GM23248 (cell line): ENCODE measurements at regions not wholly inside any gene's neighbourhood (a gene's known extent, or its start where the extent isn't known, plus 50 kb on each side); places are given as distances from the start of the nearest gene placed in this dataset.

Experiments used
- DNase-seq: peaks from one replicate; pipeline ENCODE4 v3.0.0-alpha.2; 2015
- H2AFZ ChIP-seq: fragments of 200-600 bp; sonication (generic); 2 replicates; pipeline ENCODE4 v1.6.1; 2016; ENCODE audit warnings: antibody characterized with exemption
- H3F3A ChIP-seq: fragments of 200-600 bp; sonication (generic); 2 replicates; pipeline ENCODE4 v1.6.1; 2016; ENCODE audit warnings: mild to moderate bottlenecking, antibody characterized with exemption, mixed run types; ENCODE audit not compliant: insufficient read depth
- H3K27ac ChIP-seq: fragments of 200-600 bp; sonication (generic); 2 replicates; pipeline ENCODE4 v1.5.1; 2016; ENCODE audit warnings: mild to moderate bottlenecking
- H3K27me3 ChIP-seq: fragments of 200-600 bp; sonication (generic); replicated peaks from 2 replicates; pipeline ENCODE4 v1.6.1; 2016; ENCODE audit warnings: mild to moderate bottlenecking; ENCODE audit not compliant: insufficient read depth
- H3K36me3 ChIP-seq: fragments of 200-600 bp; sonication (generic); 2 replicates; pipeline ENCODE4 v1.6.1; 2016; ENCODE audit warnings: low read depth, mild to moderate bottlenecking
- H3K4me1 ChIP-seq: fragments of 200-600 bp; sonication (generic); 2 replicates; pipeline ENCODE4 v1.6.1; 2016; ENCODE audit warnings: mild to moderate bottlenecking; ENCODE audit not compliant: insufficient read depth
- H3K4me2 ChIP-seq: fragments of 200-600 bp; sonication (generic); one replicate; pipeline ENCODE4 v1.6.1; 2016; ENCODE audit warnings: mild to moderate bottlenecking; ENCODE audit not compliant: unreplicated experiment
- H3K4me3 ChIP-seq: fragments of 200-600 bp; sonication (generic); 2 replicates; pipeline ENCODE4 v1.5.1; 2016; ENCODE audit warnings: mild to moderate bottlenecking
- H3K79me2 ChIP-seq: fragments of 200-600 bp; sonication (generic); 2 replicates; pipeline ENCODE4 v1.6.1; 2016; ENCODE audit warnings: mild to moderate bottlenecking; ENCODE audit not compliant: insufficient read depth
- H3K9ac ChIP-seq: fragments of 200-600 bp; sonication (generic); 2 replicates; pipeline ENCODE4 v1.6.1; 2016; ENCODE audit warnings: mild to moderate bottlenecking
- H3K9me2 ChIP-seq: fragments of 200-600 bp; sonication (generic); 2 replicates; pipeline ENCODE4 v1.6.1; 2016; ENCODE audit warnings: mixed run types, mild to moderate bottlenecking, moderate library complexity; ENCODE audit not compliant: insufficient read depth
- H3K9me3 ChIP-seq: fragments of 200-600 bp; sonication (generic); one replicate; pipeline ENCODE4 v1.6.1; 2017; ENCODE audit warnings: low read depth
- H4K20me1 ChIP-seq: fragments of 200-600 bp; sonication (generic); 2 replicates; pipeline ENCODE4 v1.6.0; 2016; ENCODE audit not compliant: insufficient read depth
- EZH2 ChIP-seq: fragments of 200-600 bp; sonication (generic); IDR thresholded peaks from 2 replicates; pipeline ENCODE4 v1.6.1; 2018; ENCODE audit warnings: antibody characterized with exemption, mild to moderate bottlenecking; ENCODE audit not compliant: insufficient read depth, poor library complexity, severe bottlenecking
- EZH2phosphoT487 ChIP-seq: fragments of 200-600 bp; sonication (generic); IDR thresholded peaks from 2 replicates; pipeline ENCODE4 v1.6.1; 2018; ENCODE audit warnings: antibody characterized with exemption, moderate library complexity, mild to moderate bottlenecking, low read depth; ENCODE audit not compliant: insufficient read depth
- WGBS, 2 experiments: methylation state at CpG; one replicate each; pipeline ENCODE4 v1.1.6; 2015 to 2017; ENCODE audit warnings: low lambda C conversion rate in 2 of 2, low coverage in 1 of 2; ENCODE audit errors: missing lambda C conversion rate in 2 of 2; 5-methylcytosine and 5-hydroxymethylcytosine counted together
- in situ Hi-C: fragments of 300-500 bp; cut with MboI; formaldehyde crosslinking; loops from 2 replicates; pipeline ENCODE4 v1.15.0; 2020

- no peaks in the 10 kb centered on the region for H3F3A ChIP-seq
- no peaks in the 10 kb centered on the region for H3K27me3 ChIP-seq
- H3K9me3 ChIP-seq, result no peaks in the 10 kb centered on the region
- 67 to 70% methylated on average over 4 of the region's 4 CpGs for WGBS, 2 experiments
- no peak overlapping the region for H3K9ac ChIP-seq
- H3K4me2 ChIP-seq, result no peak overlapping the region
- no peak overlapping the region for H3K4me3 ChIP-seq
- no peak overlapping the region for H3K27ac ChIP-seq
- no peaks in the 10 kb centered on the region for H4K20me1 ChIP-seq
- H3K79me2 ChIP-seq, result no peaks in the 10 kb centered on the region
- H2AFZ ChIP-seq, result no peak overlapping the region
- in situ Hi-C loops, result no loop called here
- TF ChIP-seq EZH2phosphoT487 (no peak), EZH2 (no peak)
- no peak for DNase-seq
- H3K4me1 ChIP-seq, result no peaks in the 10 kb centered on the region
- H3K36me3 ChIP-seq, result no peaks in the 10 kb centered on the region
- no peaks in the 10 kb centered on the region for H3K9me2 ChIP-seq
These were observed 379.9 kb upstream of the KCNMB2 start for GRCh38 chr3:178156301-178156700.

- Histone ChIP-seq H3K9ac (no peak overlapping the region), H3K4me2 (no peak overlapping the region), H3K9me2 (no peaks in the 10 kb centered on the region), H4K20me1 (no peaks in the 10 kb centered on the region), H3K9me3 (no peaks in the 10 kb centered on the region), H3K79me2 (no peaks in the 10 kb centered on the region), H3K36me3 (no peaks in the 10 kb centered on the region), H3K4me3 (no peak overlapping the region), H3K4me1 (no peaks in the 10 kb centered on the region), H3K27me3 (no peaks in the 10 kb centered on the region), H2AFZ (no peak overlapping the region), H3F3A (no peaks in the 10 kb centered on the region), H3K27ac (no peak overlapping the region)
- DNase-seq, result no peak
- in situ Hi-C loops, result no loop called here
- WGBS, 2 experiments, result 95% methylated on average over 2 of the region's 2 CpGs
- TF ChIP-seq EZH2phosphoT487, result no peak
- TF ChIP-seq EZH2, result no peak
These were observed 376.5 kb upstream of the KCNMB2 start for GRCh38 chr3:178159691-178160220.

GRCh38 chr3:178169421-178169820 is 366.8 kb upstream of the KCNMB2 start:
- H3K4me1 ChIP-seq, result peaks cover 19% of the 10 kb centered on the region
- no peak for DNase-seq
- H3K9ac ChIP-seq, result no peak overlapping the region
- no peak overlapping the region for H2AFZ ChIP-seq
- H3K9me2 ChIP-seq, result no peaks in the 10 kb centered on the region
- no peaks in the 10 kb centered on the region for H3K36me3 ChIP-seq
- H3K27me3 ChIP-seq, result no peaks in the 10 kb centered on the region
- no peaks in the 10 kb centered on the region; the same call in 1 of the 2 replicates for H3F3A ChIP-seq
- H4K20me1 ChIP-seq, result no peaks in the 10 kb centered on the region
- TF ChIP-seq EZH2 (no peak), EZH2phosphoT487 (no peak)
- no peak overlapping the region for H3K27ac ChIP-seq
- WGBS, 2 experiments, result 58 to 65% methylated on average over 2 of the region's 2 CpGs
- H3K4me2 ChIP-seq, result no peak overlapping the region
- H3K4me3 ChIP-seq, result no peak overlapping the region
- H3K9me3 ChIP-seq, result no peaks in the 10 kb centered on the region
- in situ Hi-C loops, result no loop called here
- no peaks in the 10 kb centered on the region for H3K79me2 ChIP-seq

- no peaks in the 10 kb centered on the region for H3K36me3 ChIP-seq
- H3F3A ChIP-seq, result no peaks in the 10 kb centered on the region; the same call in 1 of the 2 replicates
- no peak overlapping the region for H2AFZ ChIP-seq
- H3K4me1 ChIP-seq, result peaks cover 19% of the 10 kb centered on the region
- H3K79me2 ChIP-seq, result no peaks in the 10 kb centered on the region
- no peak overlapping the region for H3K9ac ChIP-seq
- no peaks in the 10 kb centered on the region for H3K9me3 ChIP-seq
- WGBS, 2 experiments, result 55 to 57% methylated on average over 4 of the region's 4 CpGs
- TF ChIP-seq EZH2, result no peak
- TF ChIP-seq EZH2phosphoT487, result no peak
- no peak overlapping the region for H3K4me3 ChIP-seq
- H3K27me3 ChIP-seq, result no peaks in the 10 kb centered on the region
- no peaks in the 10 kb centered on the region for H3K9me2 ChIP-seq
- peak; percentile 64 for DNase-seq
- H3K4me2 ChIP-seq, result peak overlapping the region; percentile 57
- 0 out of 2 replicates have a peak overlapping the region, but pooled peaks have one; percentile 15 for H3K27ac ChIP-seq
- in situ Hi-C loops, result no loop called here
- no peaks in the 10 kb centered on the region for H4K20me1 ChIP-seq
These were observed 365.3 kb upstream of the KCNMB2 start for GRCh38 chr3:178170698-178171535.
